Fibroblast of skin of right biceps (primary cell): ENCODE measurements at regions not wholly inside any gene's neighbourhood (a gene's known extent, or its start where the extent isn't known, plus 50 kb on each side); places are given as distances from the start of the nearest gene placed in this dataset.
"Not testable (repeated sequence)": the region's sequence is repeated elsewhere in the genome, so short reads cannot be mapped to it uniquely, and the experiment has no call there.

ENCODE experiments used
- DNase-seq: peaks from one replicate; pipeline ENCODE4 v3.0.0-alpha.2; 2013

GRCh38 chr7:79615871-79616640, 162.6 kb upstream of the MAGI2 start:
- DNase-seq, result no peak

GRCh38 chr7:79615466-79615865, 162.0 kb upstream of the MAGI2 start:
- no peak for DNase-seq

GRCh38 chr7:79612903-79613302, 159.4 kb upstream of the MAGI2 start:
- no peak for DNase-seq

DNA sequence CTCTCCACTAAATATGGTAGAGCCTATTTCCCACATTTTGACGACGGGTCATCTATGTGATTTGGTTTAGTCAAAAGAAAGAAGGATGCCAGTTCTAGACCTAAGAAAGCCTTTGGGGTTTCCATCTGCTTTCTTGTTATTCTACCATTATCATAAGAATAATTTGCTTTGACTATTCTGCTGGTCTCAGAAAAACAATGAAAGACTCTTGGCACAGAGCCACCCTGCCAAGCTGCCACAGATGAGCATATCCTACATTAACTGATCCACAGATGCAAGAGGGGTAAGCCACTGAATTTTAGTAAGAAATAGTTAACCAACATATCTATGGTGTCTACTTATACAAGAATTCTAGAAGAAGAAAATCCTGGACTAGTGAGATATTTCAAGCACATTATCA, 158.6 kb upstream of the MAGI2 start:
- DNase-seq, result no peak

GRCh38 chr7:79610748-79611304, 157.4 kb upstream of the MAGI2 start:
- DNase-seq, result no peak

- DNase-seq, result peak; percentile 37
Observed at GRCh38 chr7:79610313-79610712, 156.8 kb upstream of the MAGI2 start.

GRCh38 chr7:79608005-79608404, 154.5 kb upstream of the MAGI2 start:
- no peak for DNase-seq

DNA sequence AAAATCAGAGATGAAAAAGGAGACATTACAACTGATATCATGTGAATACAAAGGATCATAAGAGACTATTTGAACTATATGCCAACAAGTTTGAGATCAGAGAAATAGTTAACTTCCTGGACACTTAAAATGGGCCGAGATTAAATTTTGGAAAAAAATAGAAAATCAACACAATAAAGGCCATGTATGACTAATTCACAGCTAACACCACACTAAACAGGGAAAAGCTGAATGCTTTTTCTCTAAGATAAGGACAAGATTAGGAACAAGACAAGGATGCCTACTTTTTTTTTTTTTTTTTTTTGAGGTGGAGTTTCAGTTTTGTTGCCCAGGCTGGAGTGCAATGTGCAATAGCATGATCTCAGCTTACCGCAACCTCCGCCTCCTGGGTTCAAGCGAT, 151.4 kb upstream of the MAGI2 start:
- DNase-seq, result no peak

DNA sequence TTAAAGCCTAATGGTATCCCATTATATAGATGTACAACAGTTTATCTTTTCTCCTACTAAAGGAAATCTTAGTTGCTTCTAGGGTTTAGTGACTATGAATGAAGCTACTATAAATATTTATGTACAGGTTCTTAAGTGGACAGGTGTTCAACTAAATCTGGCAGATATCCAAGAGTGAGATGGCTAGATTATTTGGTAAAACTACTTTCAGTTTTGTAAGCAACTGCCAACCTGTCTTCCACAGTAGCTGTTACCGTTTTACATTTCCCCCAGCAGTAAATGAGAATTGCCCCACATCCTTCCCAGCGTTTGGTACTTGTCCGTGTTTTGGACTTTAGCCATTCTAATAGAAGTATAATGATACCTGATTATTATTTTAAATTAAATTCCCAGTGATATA, 144.9 kb upstream of the MAGI2 start:
- DNase-seq, result no peak

- DNase-seq, result not testable (repeated sequence)
Observed at GRCh38 chr7:79594671-79595070, 141.2 kb upstream of the MAGI2 start.

DNA sequence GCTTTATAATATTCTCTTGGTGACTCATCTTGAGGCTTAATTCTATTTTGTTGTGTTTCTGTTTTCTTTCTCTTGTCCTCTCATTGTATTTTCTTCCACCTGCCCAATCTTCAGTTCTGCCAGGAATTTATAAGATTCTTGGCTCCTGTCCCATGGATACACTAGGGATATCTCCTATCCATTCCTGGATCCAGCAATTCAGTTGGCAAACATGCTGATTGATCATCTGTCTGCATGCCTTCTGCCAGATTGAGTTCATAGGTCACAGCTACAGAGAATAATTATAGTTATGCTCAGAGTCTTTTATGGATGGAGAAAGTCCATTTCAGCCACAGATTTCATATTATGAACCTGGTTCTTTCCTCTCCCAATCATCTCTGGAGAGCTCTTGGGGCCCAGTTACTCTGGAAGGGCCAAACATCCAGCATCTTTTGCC, 140.4 kb upstream of the MAGI2 start:
- DNase-seq, result no peak

DNA sequence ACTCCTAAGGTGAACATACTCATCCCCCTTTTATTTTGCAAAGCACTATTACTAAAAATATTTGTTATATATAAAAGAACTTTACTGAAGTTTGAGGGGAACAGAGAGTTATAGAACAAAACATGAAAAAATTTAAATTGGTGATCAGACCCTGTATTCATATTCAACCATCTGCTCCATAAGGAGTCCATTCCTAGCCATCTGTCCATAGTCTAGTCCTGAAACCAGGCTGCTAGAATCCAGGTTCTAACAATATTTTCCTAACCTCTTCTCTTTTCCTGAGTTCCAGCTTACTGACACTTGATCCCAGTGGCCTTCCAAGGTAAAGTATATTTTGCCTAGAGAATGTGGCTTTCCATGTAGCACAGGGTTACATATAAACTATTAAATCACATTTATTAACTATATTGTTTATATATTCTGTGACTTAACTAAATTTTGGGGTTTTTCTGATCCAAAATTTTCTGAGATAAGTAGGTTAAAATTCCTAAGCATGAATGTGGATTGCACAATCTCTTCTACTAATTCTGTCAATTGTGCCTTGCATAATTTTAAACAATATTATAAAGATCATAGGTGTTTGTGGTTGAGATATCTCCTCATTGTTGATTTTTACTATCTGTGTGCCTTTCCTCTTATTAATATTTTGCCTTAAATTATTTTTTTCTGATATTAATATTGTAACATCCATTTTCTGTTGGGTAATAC, 137.6 kb upstream of the MAGI2 start:
- DNase-seq, result no peak

DNA sequence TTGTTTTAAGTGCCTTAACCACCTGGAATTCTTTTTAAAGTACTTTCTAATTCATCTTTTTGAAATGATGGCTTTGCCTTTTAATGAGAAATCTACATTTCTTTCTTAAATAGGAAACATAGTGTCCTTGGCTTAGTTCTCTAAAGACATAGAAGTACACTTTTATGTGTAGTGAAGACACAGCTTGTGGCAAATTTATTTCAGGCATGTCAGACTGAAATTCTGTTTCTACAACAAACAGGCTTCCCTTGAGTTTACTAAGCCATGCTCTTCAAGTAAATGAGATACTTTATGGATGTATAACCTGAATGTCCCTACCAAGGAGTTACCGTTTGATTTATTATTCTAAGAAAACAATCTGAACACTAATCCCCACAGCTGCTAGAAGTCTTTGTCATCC, 136.9 kb upstream of the MAGI2 start:
- no peak for DNase-seq

DNA sequence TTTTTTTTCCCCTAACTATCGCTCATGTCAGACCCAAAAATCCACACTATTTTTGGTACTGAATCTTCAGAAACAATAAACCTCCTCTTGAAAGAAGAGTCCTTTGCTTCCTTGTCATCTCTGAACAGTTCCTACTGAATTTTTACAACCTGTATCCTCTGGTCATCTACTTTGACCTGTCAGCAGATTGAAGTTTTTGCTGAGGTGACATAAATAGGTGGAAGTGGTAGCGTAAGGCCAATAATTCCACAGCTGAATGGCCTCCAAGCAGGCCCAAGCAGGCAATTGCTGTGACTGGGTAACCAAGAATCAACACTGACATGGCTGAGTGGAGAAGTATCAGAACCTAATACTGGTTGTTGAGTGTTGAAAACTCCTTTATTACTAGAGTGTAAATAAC, 117.4 kb upstream of the MAGI2 start:
- DNase-seq, result no peak

- DNase-seq, result no peak
Observed at GRCh38 chr7:79563821-79564522, 110.5 kb upstream of the MAGI2 start.

- no peak for DNase-seq
Observed at GRCh38 chr7:79555571-79555970, 102.1 kb upstream of the MAGI2 start.

DNA sequence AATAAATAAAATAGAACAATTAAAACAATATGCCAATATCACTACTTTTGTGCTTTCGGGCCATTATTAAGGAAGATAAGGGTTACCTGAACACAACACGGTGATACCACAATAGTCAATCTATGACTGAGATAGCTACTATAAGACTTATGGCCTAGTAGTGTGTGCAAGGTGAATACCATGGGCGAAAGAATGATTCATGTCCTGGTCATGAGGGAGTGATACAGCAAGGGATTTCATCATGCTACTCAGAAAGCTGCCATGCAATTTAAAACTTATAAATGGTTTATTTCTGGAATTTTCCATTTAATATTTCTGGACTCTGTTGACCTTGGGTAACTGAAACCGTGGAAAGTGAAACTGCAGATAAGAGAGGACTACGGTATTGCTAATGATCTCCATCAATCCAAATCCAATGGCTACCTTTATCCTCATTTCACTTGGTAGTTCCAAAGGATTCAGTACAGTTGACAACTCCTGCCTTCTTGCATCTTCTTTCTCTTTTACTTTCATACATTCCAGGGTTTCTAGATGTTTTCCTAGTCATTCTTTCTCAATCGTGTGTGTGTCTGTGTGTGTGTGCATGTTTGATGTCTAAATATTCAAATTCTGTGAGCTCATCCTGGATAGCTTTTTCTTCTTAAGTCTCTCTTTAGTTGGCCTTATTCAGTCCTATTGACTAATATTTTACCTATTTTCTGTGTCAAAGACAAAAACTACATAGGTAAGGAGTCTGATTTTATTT, 100.5 kb upstream of the MAGI2 start:
- DNase-seq, result peak; percentile 47

DNA sequence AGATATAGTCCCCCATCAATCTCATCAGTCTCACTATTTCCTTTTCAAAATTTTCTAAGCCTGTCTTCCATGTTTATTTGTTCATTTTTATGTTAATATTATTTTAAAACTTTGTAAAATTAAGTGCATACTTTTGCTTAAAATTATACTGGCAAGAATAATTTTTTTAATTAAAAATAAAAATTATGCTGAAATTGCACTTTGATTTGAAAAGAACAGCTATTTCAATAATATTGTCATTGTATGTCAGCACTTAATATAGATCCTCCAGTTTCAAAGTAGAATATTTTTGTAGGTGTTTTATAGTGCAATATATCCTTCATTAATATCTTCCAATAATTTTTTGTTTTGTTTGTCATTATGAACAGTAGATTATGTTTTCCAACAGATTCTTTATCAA, 99.0 kb upstream of the MAGI2 start:
- DNase-seq, result no peak

DNA sequence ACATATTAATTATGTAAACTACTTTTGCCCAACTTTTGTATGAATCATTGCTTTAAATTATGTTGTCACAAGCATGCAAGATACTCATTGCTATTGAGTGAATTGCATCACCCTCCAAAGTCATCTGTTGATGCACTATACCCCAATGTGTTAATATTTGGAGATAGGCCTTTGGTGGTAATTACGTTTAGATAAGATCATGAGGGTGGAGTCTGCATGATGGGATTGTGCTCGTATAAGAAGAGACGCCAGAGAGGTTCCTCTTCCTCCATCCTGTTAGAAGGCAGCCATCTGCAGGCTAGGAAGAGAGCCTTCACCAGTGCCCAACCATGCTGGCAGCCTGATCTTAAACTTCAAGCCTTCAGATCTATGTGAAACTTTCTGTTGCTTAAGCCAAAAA, 95.3 kb upstream of the MAGI2 start:
- peak; percentile 9 for DNase-seq

- DNase-seq, result no peak
Observed at GRCh38 chr7:79547132-79547531, 93.7 kb upstream of the MAGI2 start.

DNA sequence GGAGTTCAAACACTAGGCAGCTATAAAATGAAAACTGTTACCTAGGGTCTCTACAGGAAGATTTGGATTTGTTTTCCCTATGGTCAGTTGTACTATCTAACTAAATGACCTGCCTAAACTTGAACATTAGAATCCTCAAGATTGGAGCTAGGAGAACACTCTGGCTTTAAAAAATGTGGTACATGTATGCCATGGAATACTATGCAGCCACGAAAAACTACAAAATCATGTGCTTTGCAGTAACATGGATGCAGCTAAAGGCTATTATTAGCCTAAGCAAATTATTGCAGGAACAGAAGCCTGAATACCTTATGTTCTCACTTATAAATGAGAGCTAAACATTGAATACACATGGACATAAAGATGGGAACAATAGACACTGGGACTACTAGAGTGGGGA, 87.1 kb upstream of the MAGI2 start:
- no peak for DNase-seq

DNA sequence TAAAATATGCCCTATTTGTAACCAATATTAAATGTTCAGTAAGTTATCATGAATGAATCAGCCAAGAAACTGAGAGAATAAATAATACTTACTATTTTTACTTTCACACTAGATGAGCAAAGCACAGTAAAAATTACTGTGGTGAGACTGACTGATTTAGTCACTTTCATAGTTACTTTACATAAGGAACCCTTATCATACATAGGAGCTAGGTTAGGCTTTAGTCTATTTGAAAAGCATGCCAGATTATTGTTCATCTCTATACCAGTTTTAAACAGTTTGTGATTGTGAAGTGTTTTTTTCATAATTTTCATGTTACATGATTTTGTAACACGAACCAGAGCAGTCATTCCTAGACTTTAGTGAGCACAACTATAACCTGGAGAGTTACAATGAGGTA, 80.7 kb upstream of the MAGI2 start:
- DNase-seq, result no peak
